DND-41 (cell line): ENCODE measurements at regions not wholly inside any gene's neighbourhood (a gene's known extent, or its start where the extent isn't known, plus 50 kb on each side); places are given as distances from the start of the nearest gene placed in this dataset.

Source experiments
- EZH2 ChIP-seq: IDR thresholded peaks from 3 replicates; pipeline ENCODE4 v1.6.1; 2012; ENCODE audit warnings: borderline replicate concordance, low read depth, mild to moderate bottlenecking, moderate library complexity, low read length, inconsistent platforms; ENCODE audit not compliant: severe bottlenecking
- TF ChIP-seq, protein P1 (sequence below): IDR thresholded peaks from 2 replicates; pipeline ENCODE4 v1.5.1; 2012; ENCODE audit warnings: borderline replicate concordance, low read length, moderate library complexity, mild to moderate bottlenecking; ENCODE audit not compliant: poor library complexity, severe bottlenecking; ENCODE audit errors: extremely low read depth

- TF ChIP-seq, protein P1, sequence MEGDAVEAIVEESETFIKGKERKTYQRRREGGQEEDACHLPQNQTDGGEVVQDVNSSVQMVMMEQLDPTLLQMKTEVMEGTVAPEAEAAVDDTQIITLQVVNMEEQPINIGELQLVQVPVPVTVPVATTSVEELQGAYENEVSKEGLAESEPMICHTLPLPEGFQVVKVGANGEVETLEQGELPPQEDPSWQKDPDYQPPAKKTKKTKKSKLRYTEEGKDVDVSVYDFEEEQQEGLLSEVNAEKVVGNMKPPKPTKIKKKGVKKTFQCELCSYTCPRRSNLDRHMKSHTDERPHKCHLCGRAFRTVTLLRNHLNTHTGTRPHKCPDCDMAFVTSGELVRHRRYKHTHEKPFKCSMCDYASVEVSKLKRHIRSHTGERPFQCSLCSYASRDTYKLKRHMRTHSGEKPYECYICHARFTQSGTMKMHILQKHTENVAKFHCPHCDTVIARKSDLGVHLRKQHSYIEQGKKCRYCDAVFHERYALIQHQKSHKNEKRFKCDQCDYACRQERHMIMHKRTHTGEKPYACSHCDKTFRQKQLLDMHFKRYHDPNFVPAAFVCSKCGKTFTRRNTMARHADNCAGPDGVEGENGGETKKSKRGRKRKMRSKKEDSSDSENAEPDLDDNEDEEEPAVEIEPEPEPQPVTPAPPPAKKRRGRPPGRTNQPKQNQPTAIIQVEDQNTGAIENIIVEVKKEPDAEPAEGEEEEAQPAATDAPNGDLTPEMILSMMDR: no peak
- no peak for TF ChIP-seq EZH2
Measured at GRCh38 chr7:11233871-11234270, 260.2 kb downstream of the PHF14 start.
